ENCODE measurements at regions not wholly inside any gene's neighbourhood (a gene's known extent, or its start where the extent isn't known, plus 50 kb on each side); places are given as distances from the start of the nearest gene placed in this dataset.

GRCh38 chr22:34160141-34160783, 240.0 kb upstream of the LARGE1 start:
- Histone ChIP-seq H3K36me3 (no peaks in the 10 kb centered on the region), H3K4me1 (no peaks in the 10 kb centered on the region), H3K27ac (no peak overlapping the region), H3K27me3 (no peaks in the 10 kb centered on the region), H3K4me3 (replicated peaks in 1 of 3) (no peak overlapping the region), H3K9me3 (no peaks in the 10 kb centered on the region)
- 6 to 11% methylated on average over 4 of the region's 4 CpGs for WGBS, 2 donors
- no peak for TF ChIP-seq CTCF (IDR thresholded peaks at IDR 0.05)
- no peak for TF ChIP-seq POLR2A (IDR thresholded peaks at IDR 0.05)
- intact Hi-C loops (cut with DNase I): no loop called here
- DNase-seq: no peak

GRCh38 chr22:34161431-34162123, 241.3 kb upstream of the LARGE1 start:
- DNase-seq: no peak
- no peak overlapping the region for H3K27ac ChIP-seq
- no peaks in the 10 kb centered on the region for H3K27me3 ChIP-seq
- no peaks in the 10 kb centered on the region for H3K9me3 ChIP-seq
- H3K4me3 ChIP-seq (replicated peaks in 1 of 3): no peak overlapping the region
- H3K4me1 ChIP-seq: no peaks in the 10 kb centered on the region
- WGBS, 2 donors: 30 to 38% methylated on average over 9 of the region's 9 CpGs
- no peaks in the 10 kb centered on the region for H3K36me3 ChIP-seq
- intact Hi-C loops (cut with DNase I): no loop called here
- TF ChIP-seq POLR2A (IDR thresholded peaks at IDR 0.05): no peak
- TF ChIP-seq CTCF (IDR thresholded peaks at IDR 0.05): no peak

- no peak overlapping the region for H3K27ac ChIP-seq
- intact Hi-C loops (cut with DNase I): no loop called here
- DNase-seq: no peak
- no peak for TF ChIP-seq CTCF (IDR thresholded peaks at IDR 0.05)
- TF ChIP-seq POLR2A (IDR thresholded peaks at IDR 0.05): no peak
- H3K27me3 ChIP-seq: no peaks in the 10 kb centered on the region
- H3K4me1 ChIP-seq: no peaks in the 10 kb centered on the region
- no peaks in the 10 kb centered on the region for H3K9me3 ChIP-seq
- no peak overlapping the region for H3K4me3 ChIP-seq (replicated peaks in 1 of 3)
- WGBS, 2 donors: 50 to 58% methylated on average over 3 of the region's 3 CpGs
- H3K36me3 ChIP-seq: no peaks in the 10 kb centered on the region
Observed at GRCh38 chr22:34198976-34199375, 278.7 kb upstream of the LARGE1 start.

- H3K4me3 ChIP-seq (replicated peaks in 1 of 3): no peak overlapping the region
- H3K4me1 ChIP-seq: no peaks in the 10 kb centered on the region
- no peaks in the 10 kb centered on the region for H3K36me3 ChIP-seq
- no peaks in the 10 kb centered on the region for H3K27me3 ChIP-seq
- intact Hi-C loops (cut with DNase I): no loop called here
- no peaks in the 10 kb centered on the region for H3K9me3 ChIP-seq
- 54% methylated on average over 7 of the region's 7 CpGs for whole genome bisulfite sequencing, 2 donors
- no peak for DNase-seq
- no peak overlapping the region for H3K27ac ChIP-seq
- no peak for TF ChIP-seq CTCF (IDR thresholded peaks at IDR 0.05)
- no peak for TF ChIP-seq POLR2A (IDR thresholded peaks at IDR 0.05)
Observed at GRCh38 chr22:34210301-34210700, 290.0 kb upstream of the LARGE1 start.

- no peak for DNase-seq
- intact Hi-C loops (cut with DNase I): no loop called here
- H3K9me3 ChIP-seq: no peaks in the 10 kb centered on the region
- H3K27me3 ChIP-seq: no peaks in the 10 kb centered on the region
- TF ChIP-seq POLR2A (IDR thresholded peaks at IDR 0.05) (no peak), CTCF (IDR thresholded peaks at IDR 0.05) (no peak)
- no peak overlapping the region for H3K4me3 ChIP-seq (replicated peaks in 1 of 3)
- no peaks in the 10 kb centered on the region for H3K36me3 ChIP-seq
- no peak overlapping the region for H3K27ac ChIP-seq
- H3K4me1 ChIP-seq: no peaks in the 10 kb centered on the region
Observed at GRCh38 chr22:34214372-34214771, 294.1 kb upstream of the LARGE1 start.

Data from thyroid gland (tissue), 4 donors.